BLaER1 treated with 17β-estradiol and CSF1 and Interleukin-3, amounts not matched to agents 10 nM and 100 nM (cell line): ENCODE measurements at regions not wholly inside any gene's neighbourhood (a gene's known extent, or its start where the extent isn't known, plus 50 kb on each side); places are given as distances from the start of the nearest gene placed in this dataset.
A peak's percentile ranks its signal among the peaks of the same experiment; 100 is the strongest.
"Not testable (repeated sequence)": the region's sequence is repeated elsewhere in the genome, so short reads cannot be mapped to it uniquely, and the experiment has no call there.

ENCODE experiments used
- H3K27ac ChIP-seq, 11 experiments: shearing (Covaris generic); formaldehyde crosslinking; 2 replicates each; pipeline ENCODE4 v1.8.1; 2022
- H3K27me3 ChIP-seq, 11 experiments: shearing (Covaris generic); formaldehyde crosslinking; 2 replicates each; pipeline ENCODE4 v1.8.1; 2022
- H3K36me3 ChIP-seq, 11 experiments: shearing (Covaris generic); formaldehyde crosslinking; 2 replicates each; pipeline ENCODE4 v1.8.1; 2022
- H3K4me1 ChIP-seq, 10 experiments: shearing (Covaris generic); formaldehyde crosslinking; 2 replicates each; pipeline ENCODE4 v1.8.1; 2022
- H3K4me2 ChIP-seq, 11 experiments: shearing (Covaris generic); formaldehyde crosslinking; 2 replicates each; pipeline ENCODE4 v1.8.1; 2022
- H3K4me3 ChIP-seq, 10 experiments: shearing (Covaris generic); formaldehyde crosslinking; 2 replicates each; pipeline ENCODE4 v1.8.1; 2022
- H3K9ac ChIP-seq, 11 experiments: shearing (Covaris generic); formaldehyde crosslinking; 2 replicates each; pipeline ENCODE4 v1.8.1; 2022
- H3K9me3 ChIP-seq, 11 experiments: shearing (Covaris generic); formaldehyde crosslinking; replicated peaks in 1 of 11; 2 replicates each; pipeline ENCODE4 v1.8.1; 2022
- H4K20me1 ChIP-seq, 11 experiments: shearing (Covaris generic); formaldehyde crosslinking; 2 replicates each; pipeline ENCODE4 v1.8.1; 2022
- Cebpa-rat ChIP-seq, 11 experiments: shearing (Covaris generic); IDR thresholded peaks; 2 replicates each; pipeline ENCODE4 v1.8.1; 2022

DNA sequence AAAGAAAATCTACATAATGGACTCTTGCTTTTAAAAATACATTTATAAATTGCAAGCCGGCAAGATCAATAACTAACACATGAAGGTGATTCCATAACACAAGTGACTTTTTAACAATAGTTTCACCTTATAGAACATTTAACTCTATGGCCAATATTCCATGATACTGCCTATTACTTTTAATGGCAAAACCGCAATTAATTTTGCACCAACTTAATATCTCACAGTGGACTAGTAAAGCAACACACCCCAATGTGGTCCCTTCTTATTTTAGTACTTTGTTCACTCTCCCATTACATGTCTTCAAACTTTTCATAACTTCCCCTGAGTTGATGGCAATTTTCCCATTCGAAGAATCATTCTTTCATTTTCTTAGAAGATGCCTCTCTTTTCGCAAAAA lies 351.6 kb upstream of the F9 start:
- H3K27me3 ChIP-seq = peaks cover 54 to 88% (median 76%) of the 10 kb centered on the region in 11 experiments
- no peaks in the 10 kb centered on the region for H3K36me3 ChIP-seq
- H3K4me2 ChIP-seq = no peak overlapping the region
- no peak overlapping the region for H3K9ac ChIP-seq
- no peak for TF ChIP-seq Cebpa-rat (IDR thresholded peaks at IDR 0.05)
- no peak overlapping the region for H3K4me3 ChIP-seq
- no peaks in the 10 kb centered on the region for H4K20me1 ChIP-seq
- H3K27ac ChIP-seq = no peak overlapping the region
- H3K9me3 ChIP-seq = peaks cover 0 to 9% (median 0%) of the 10 kb centered on the region in 11 experiments; a peak in 3 of 22 replicates
- H3K4me1 ChIP-seq = peaks cover 0 to 10% (median 0%) of the 10 kb centered on the region in 10 experiments; a peak in 5 of 20 replicates

DNA sequence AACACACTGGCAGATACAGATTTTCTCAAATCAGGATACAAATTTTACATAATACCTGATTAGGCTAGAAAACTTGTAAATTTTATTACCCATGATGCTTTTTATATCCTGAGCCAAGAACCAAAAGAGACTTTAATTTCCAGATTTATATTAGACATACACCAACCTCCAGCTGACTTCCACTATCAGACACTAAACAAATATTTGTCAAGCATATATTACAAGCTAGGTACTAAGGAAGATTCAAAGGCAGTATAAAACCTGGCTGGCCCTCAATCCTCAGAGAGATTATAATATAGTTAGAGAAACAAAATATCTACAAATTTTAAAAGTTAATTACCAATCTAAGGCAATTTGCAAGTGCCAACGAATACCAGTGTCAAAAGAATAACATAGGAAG lies 357.8 kb upstream of the F9 start:
- Histone ChIP-seq H3K9ac (no peak overlapping the region), H4K20me1 (no peaks in the 10 kb centered on the region), H3K27ac (no peak overlapping the region), H3K9me3 (peaks cover 0 to 2% (median 0%) of the 10 kb centered on the region in 11 experiments; a peak in 1 of 22 replicates), H3K4me3 (no peak overlapping the region), H3K4me1 (no peaks in the 10 kb centered on the region), H3K27me3 (peaks cover 27 to 77% (median 66%) of the 10 kb centered on the region in 11 experiments; a peak in 21 of 22 replicates), H3K36me3 (no peaks in the 10 kb centered on the region), H3K4me2 (no peak overlapping the region)
- no peak for TF ChIP-seq Cebpa-rat (IDR thresholded peaks at IDR 0.05)

DNA sequence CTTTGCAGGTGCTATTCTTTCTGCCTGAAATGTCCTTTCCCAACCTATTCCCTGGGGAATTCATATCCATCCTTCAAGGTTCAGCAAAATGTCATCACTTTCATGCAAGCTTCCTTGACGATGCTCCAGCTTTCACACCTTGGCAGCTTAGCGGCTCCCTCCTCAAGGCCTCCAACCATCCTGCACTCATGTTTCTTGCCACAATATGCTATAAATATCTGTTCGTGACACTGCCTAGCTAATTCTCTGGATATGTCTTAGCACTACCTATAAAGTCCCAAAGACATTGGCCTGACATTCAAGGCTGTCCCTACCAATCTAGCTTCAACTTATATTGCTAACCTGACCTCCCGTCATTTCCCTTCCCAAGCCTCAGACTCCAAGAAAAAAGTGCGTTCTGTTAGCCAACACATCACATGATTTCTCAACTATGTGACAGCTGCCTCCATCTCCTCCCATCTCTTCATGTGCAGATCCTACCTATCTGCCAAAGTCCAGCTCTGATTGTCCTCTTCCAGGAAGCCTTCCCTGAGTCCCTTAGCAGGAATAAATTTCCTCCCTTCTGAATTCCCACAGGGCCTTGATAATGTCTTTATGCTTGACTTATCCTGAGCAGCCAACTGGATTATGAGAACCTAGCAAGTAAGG lies 359.9 kb upstream of the F9 start:
- Histone ChIP-seq H3K36me3 (no peaks in the 10 kb centered on the region), H3K9me3 (no peaks in the 10 kb centered on the region; a peak in 1 of 22 replicates), H3K4me2 (no peak overlapping the region), H3K27ac (no peak overlapping the region), H3K4me1 (no peaks in the 10 kb centered on the region), H3K9ac (no peak overlapping the region), H3K4me3 (no peak overlapping the region), H4K20me1 (no peaks in the 10 kb centered on the region), H3K27me3 (peaks cover 40 to 80% (median 72%) of the 10 kb centered on the region in 11 experiments; a peak in 21 of 22 replicates)
- TF ChIP-seq Cebpa-rat (IDR thresholded peaks at IDR 0.05) = no peak

DNA sequence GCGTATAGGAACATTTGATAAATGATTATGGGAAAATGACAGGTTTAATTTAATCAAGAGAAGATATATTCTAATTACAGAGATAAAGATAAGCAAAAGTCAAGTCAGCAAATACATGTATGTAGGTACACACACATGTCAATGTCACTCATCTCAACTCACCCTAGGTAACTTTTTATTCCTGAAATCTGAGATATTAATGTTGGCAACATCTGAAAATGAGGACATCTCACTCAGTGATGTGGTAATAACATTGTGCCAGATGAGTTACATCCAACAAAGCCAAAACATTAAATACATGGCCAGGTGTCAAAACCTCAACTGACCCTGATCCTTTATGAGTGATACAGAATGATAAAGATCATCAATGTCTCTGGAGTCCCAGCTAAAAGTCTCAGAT lies 363.3 kb upstream of the F9 start:
- Histone ChIP-seq H3K27me3 (peaks cover 53 to 84% (median 77%) of the 10 kb centered on the region in 11 experiments; a peak in 21 of 22 replicates), H3K4me2 (no peak overlapping the region), H4K20me1 (no peaks in the 10 kb centered on the region), H3K9ac (no peak overlapping the region), H3K4me3 (no peak overlapping the region), H3K4me1 (no peaks in the 10 kb centered on the region), H3K9me3 (peaks cover 0 to 3% (median 0%) of the 10 kb centered on the region in 11 experiments; a peak in 2 of 22 replicates), H3K27ac (no peak overlapping the region), H3K36me3 (no peaks in the 10 kb centered on the region)
- TF ChIP-seq Cebpa-rat (IDR thresholded peaks at IDR 0.05) = no peak

DNA sequence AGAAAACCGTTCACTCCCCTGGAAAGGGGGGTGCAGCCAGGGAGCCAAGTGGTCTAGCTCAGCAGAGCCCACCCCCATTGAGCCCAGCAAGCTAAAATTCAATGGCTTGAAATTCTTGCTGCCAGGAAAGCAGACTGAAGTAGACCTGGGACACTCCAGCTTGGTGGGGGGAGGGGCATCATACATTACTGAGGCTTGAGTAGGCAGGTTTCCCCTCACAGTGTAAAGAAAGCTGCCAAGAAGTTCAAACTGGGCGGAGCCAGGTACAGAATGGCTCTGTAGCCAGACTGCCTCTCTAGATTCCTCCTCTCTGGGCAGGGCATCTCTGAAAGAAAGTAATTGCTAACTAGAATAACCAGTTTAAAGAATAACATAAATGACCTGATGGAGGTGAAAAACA lies 372.3 kb upstream of the F9 start:
- Histone ChIP-seq H3K27ac (no peak overlapping the region), H3K4me1 (peaks cover 0 to 19% (median 8%) of the 10 kb centered on the region in 10 experiments; a peak in 9 of 20 replicates), H4K20me1 (peaks cover 0 to 3% (median 0%) of the 10 kb centered on the region in 11 experiments; a peak in 1 of 22 replicates), H3K9me3 (peaks cover 0 to 29% (median 12%) of the 10 kb centered on the region in 11 experiments; a peak in 16 of 22 replicates), H3K9ac (no peak overlapping the region), H3K36me3 (no peaks in the 10 kb centered on the region), H3K27me3 (peaks cover 47 to 82% (median 74%) of the 10 kb centered on the region in 11 experiments), H3K4me3 (no peak overlapping the region), H3K4me2 (peak overlapping the region in 1 of 11 experiments; percentile 20; a peak in 1 of 22 replicates)
- no peak for TF ChIP-seq Cebpa-rat (IDR thresholded peaks at IDR 0.05)

DNA sequence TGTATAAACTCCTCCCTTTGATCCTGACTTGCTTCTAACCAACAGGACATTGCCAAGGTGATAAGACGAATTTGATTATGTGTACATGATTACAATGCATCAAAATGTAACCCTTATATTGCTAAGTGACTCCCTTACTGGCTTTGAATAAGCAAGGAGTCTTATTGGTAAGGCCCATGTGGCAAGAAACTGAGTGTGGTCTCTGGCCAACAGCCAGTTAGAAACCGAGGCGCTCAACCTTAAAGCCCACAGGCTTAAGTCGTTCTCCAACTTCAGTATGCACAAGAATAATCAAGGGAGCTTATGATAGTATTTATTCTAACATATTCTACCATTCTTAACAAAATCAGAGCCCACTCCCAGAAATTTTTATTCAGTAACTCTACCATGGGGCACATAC lies 374.2 kb upstream of the F9 start:
- TF ChIP-seq Cebpa-rat (IDR thresholded peaks at IDR 0.05) = no peak
- peaks cover 0 to 3% (median 0%) of the 10 kb centered on the region in 11 experiments; a peak in 1 of 22 replicates for H4K20me1 ChIP-seq
- no peak overlapping the region for H3K4me3 ChIP-seq
- no peaks in the 10 kb centered on the region for H3K36me3 ChIP-seq
- H3K9me3 ChIP-seq = peaks cover 0 to 26% (median 8%) of the 10 kb centered on the region in 11 experiments; a peak in 14 of 22 replicates
- no peak overlapping the region for H3K27ac ChIP-seq
- peak overlapping the region in 5 of 11 experiments; percentile 1 to 32 (median 8); a peak in 7 of 22 replicates for H3K4me2 ChIP-seq
- peaks cover 0 to 19% (median 8%) of the 10 kb centered on the region in 10 experiments; a peak in 9 of 20 replicates for H3K4me1 ChIP-seq
- H3K27me3 ChIP-seq = peaks cover 63 to 96% (median 85%) of the 10 kb centered on the region in 11 experiments
- H3K9ac ChIP-seq = no peak overlapping the region

DNA sequence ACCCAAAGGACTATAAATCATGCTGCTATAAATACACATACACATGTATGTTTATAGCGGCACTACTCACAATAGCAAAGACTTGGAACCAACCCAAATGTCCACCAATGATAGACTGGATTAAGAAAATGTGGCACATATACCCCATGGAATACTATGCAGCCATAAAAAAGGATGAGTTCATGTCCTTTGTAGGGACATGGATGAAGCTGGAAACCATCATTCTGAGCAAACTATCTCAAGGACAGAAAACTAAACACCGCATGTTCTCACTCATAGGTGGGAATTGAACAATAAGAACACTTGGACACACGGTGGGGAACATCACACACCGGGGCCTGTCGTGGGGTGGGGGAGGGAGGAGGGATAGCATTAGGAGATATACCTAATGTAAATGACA lies 383.9 kb upstream of the F9 start:
- not testable (repeated sequence) for H3K4me2 ChIP-seq, H4K20me1 ChIP-seq, H3K4me1 ChIP-seq, H3K9me3 ChIP-seq, H3K27ac ChIP-seq, H3K4me3 ChIP-seq, H3K36me3 ChIP-seq, H3K9ac ChIP-seq
- H3K27me3 ChIP-seq = peaks cover 66 to 83% (median 80%) of the 10 kb centered on the region in 11 experiments

DNA sequence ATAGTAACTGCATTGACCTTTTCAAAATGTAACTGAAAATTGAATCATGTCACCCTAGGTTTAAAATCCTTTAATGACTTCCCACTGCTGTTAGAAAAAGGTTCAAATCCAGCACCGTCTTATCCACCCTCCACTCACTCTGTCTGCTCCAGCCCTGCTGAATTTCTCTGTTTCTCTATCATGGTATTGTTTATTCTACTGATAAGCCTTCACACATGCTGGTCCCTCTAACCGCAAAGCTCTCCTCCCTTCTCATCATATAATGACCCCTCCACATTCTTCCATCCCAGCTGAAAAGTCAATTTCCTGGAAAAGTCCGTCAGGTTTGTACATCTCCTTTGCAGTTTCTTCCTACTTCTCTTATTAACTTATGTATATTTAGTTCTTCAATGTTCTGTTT lies 389.2 kb upstream of the F9 start:
- Histone ChIP-seq H3K27me3 (peaks cover 80 to 93% (median 91%) of the 10 kb centered on the region in 11 experiments), H3K4me2 (no peak overlapping the region), H3K4me1 (no peaks in the 10 kb centered on the region), H3K9me3 (0 out of 22 replicates have a peak, but pooled peaks cover 0 to 6% (median 0%) of the 10 kb centered on the region in 11 experiments), H3K4me3 (no peak overlapping the region), H3K27ac (no peak overlapping the region), H3K36me3 (no peaks in the 10 kb centered on the region), H3K9ac (no peak overlapping the region), H4K20me1 (no peaks in the 10 kb centered on the region; a peak in 3 of 22 replicates)
- no peak for TF ChIP-seq Cebpa-rat (IDR thresholded peaks at IDR 0.05)

DNA sequence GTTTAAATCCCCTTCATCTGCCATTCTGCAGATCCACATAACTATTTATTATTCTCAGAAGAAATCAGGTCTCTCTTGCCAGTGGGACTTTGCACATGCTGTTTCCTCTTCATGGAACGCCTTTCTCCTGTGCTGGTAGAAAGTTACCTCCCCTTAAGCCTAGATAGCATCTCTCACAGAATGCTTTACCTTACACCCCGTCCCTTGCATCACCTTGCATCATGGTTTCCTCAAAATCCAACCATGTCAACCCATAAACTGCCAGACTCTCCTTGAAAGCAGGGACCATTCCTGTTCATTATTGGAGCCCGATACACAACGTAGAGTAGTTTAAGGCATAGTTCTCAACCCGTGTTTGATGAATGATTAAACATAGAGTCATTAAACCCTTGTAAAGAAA lies 396.2 kb upstream of the F9 start:
- no peak overlapping the region for H3K27ac ChIP-seq
- no peak overlapping the region for H3K4me2 ChIP-seq
- no peaks in the 10 kb centered on the region; a peak in 1 of 22 replicates for H4K20me1 ChIP-seq
- H3K9me3 ChIP-seq = 0 out of 22 replicates have a peak, but pooled peaks cover 0 to 6% (median 0%) of the 10 kb centered on the region in 11 experiments
- no peak overlapping the region for H3K4me3 ChIP-seq
- H3K27me3 ChIP-seq = peaks cover 86 to 98% (median 95%) of the 10 kb centered on the region in 11 experiments
- no peak for TF ChIP-seq Cebpa-rat (IDR thresholded peaks at IDR 0.05)
- no peaks in the 10 kb centered on the region for H3K36me3 ChIP-seq
- H3K9ac ChIP-seq = no peak overlapping the region
- H3K4me1 ChIP-seq = no peaks in the 10 kb centered on the region
